ENCODE measurements at regions not wholly inside any gene's neighbourhood (a gene's known extent, or its start where the extent isn't known, plus 50 kb on each side); places are given as distances from the start of the nearest gene placed in this dataset.

- TF ChIP-seq TAF1 (IDR thresholded peaks at IDR 0.05; ENCODE audit: borderline replicate concordance, low read depth, low read length) (no peak), POLR2A (IDR thresholded peaks at IDR 0.05; ENCODE audit: low read depth, low read length) (no peak), POLR2AphosphoS5 (IDR thresholded peaks at IDR 0.05; ENCODE audit: low read depth, low read length) (no peak)
- FAIRE-seq = no peak
- DNase-seq (ENCODE audit: insufficient read length) = no peak
These were observed 81.1 kb upstream of the STEAP1B start for GRCh38 chr7:22581099-22581498.

- DNase-seq (ENCODE audit: insufficient read length) (no peak), FAIRE-seq (no peak)
- no peak for TF ChIP-seq POLR2AphosphoS5 (IDR thresholded peaks at IDR 0.05; ENCODE audit: low read depth, low read length)
- no peak for TF ChIP-seq POLR2A (IDR thresholded peaks at IDR 0.05; ENCODE audit: low read depth, low read length)
- TF ChIP-seq TAF1 (IDR thresholded peaks at IDR 0.05; ENCODE audit: borderline replicate concordance, low read depth, low read length) = no peak
These were observed 80.0 kb upstream of the STEAP1B start for GRCh38 chr7:22579961-22580360.

DNA sequence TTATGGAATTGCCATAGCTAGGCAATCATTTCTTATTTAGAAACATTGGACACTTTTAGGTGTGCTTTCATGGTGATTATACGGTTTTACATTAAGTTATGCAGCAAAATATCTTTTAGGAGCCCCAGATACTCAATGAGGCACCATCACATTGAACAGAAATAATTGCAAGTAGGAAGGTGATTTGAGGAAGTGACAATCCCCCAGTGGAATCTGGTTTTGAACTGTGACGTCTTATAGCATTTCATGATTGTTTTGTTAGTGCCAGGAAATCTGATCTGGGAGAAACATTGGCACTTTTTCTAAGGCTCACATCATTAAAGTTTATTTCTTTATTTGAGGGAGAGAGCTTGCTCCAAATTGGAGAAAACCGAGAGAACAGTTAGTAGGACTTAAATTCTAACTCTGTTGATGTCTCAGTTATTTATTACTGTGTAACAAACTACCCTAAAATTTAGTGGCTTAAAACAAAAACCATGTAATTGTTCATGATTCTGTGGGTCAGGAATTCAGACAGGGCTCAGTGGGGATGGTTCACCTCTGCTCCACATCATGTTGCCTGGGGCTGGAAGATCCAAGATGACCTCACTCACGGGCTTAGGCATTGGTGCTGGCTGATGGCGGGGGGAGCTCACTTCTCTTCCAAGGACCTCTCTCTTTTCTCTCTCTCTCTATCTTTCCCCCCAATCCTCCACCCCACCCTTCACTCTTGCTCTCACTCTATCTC, 78.2 kb upstream of the STEAP1B start:
- TF ChIP-seq POLR2AphosphoS5 (IDR thresholded peaks at IDR 0.05; ENCODE audit: low read depth, low read length) (no peak), TAF1 (IDR thresholded peaks at IDR 0.05; ENCODE audit: borderline replicate concordance, low read depth, low read length) (no peak), POLR2A (IDR thresholded peaks at IDR 0.05; ENCODE audit: low read depth, low read length) (no peak)
- DNase-seq (ENCODE audit: insufficient read length) (no peak), FAIRE-seq (no peak)

DNA sequence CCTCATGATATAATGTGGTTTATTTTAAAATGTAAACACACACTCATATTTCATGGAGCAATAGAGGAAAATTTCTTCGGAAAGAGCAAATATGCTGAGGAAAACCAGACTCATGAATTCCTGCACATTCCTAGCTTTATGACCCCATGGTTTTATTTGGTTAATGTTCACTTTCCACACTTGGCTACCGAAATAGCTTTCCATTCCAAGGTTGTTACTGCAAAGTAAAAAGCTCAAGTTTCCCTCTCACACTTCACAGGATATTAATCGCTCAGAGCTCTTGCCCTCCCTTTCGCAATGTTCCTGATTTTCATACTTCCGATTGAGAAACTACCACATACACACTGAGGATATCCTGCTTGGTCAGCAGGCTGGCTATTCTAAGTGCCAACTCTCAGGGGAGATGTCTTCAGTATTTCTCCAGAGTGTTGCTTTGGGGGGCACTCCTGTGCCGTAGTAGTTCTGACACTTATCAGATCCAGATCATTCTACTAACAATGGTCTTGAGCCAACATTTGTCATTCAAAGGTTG, 77.5 kb upstream of the STEAP1B start:
- FAIRE-seq (no peak), DNase-seq (ENCODE audit: insufficient read length) (no peak)
- no peak for TF ChIP-seq POLR2A (IDR thresholded peaks at IDR 0.05; ENCODE audit: low read depth, low read length)
- no peak for TF ChIP-seq TAF1 (IDR thresholded peaks at IDR 0.05; ENCODE audit: borderline replicate concordance, low read depth, low read length)

GRCh38 chr7:22576612-22577469, 76.9 kb upstream of the STEAP1B start:
- no peak for DNase-seq (ENCODE audit: insufficient read length)
- FAIRE-seq = no peak
- no peak for TF ChIP-seq POLR2A (IDR thresholded peaks at IDR 0.05; ENCODE audit: low read depth, low read length)
- TF ChIP-seq TAF1 (IDR thresholded peaks at IDR 0.05; ENCODE audit: borderline replicate concordance, low read depth, low read length) = no peak
- no peak for TF ChIP-seq POLR2AphosphoS5 (IDR thresholded peaks at IDR 0.05; ENCODE audit: low read depth, low read length)

- no peak for DNase-seq (ENCODE audit: insufficient read length)
- TF ChIP-seq POLR2A (IDR thresholded peaks at IDR 0.05; ENCODE audit: low read depth, low read length) = no peak
- no peak for TF ChIP-seq POLR2AphosphoS5 (IDR thresholded peaks at IDR 0.05; ENCODE audit: low read depth, low read length)
- FAIRE-seq = no peak
These were observed 74.9 kb upstream of the STEAP1B start for GRCh38 chr7:22574754-22575520.

GRCh38 chr7:22572937-22573336, 72.9 kb upstream of the STEAP1B start:
- FAIRE-seq (no peak), DNase-seq (ENCODE audit: insufficient read length) (no peak)
- TF ChIP-seq POLR2AphosphoS5 (IDR thresholded peaks at IDR 0.05; ENCODE audit: low read depth, low read length) (no peak), POLR2A (IDR thresholded peaks at IDR 0.05; ENCODE audit: low read depth, low read length) (no peak), TAF1 (IDR thresholded peaks at IDR 0.05; ENCODE audit: borderline replicate concordance, low read depth, low read length) (no peak)

DNA sequence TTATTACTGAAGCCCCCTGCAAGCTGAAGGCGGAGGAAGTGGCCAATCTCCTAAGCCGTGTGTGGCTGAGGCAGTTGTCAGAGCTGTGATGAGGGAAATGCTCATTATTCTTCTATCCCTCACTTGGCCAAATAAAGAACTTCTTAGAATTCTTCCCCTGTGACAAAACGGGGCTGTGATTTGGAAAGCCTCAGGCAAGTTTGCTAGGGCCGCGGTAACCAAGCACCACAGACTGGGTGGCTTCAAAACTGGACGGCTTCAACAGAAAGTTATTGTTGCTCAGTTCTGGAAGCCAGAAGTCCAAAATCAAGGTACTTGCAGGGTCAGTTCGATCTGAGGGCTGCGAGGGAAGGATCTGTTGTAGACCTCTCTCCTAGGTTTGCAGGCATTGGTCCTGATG, 72.3 kb upstream of the STEAP1B start:
- no peak for TF ChIP-seq POLR2AphosphoS5 (IDR thresholded peaks at IDR 0.05; ENCODE audit: low read depth, low read length)
- no peak for TF ChIP-seq POLR2A (IDR thresholded peaks at IDR 0.05; ENCODE audit: low read depth, low read length)
- TF ChIP-seq TAF1 (IDR thresholded peaks at IDR 0.05; ENCODE audit: borderline replicate concordance, low read depth, low read length) = no peak
- DNase-seq (ENCODE audit: insufficient read length) (no peak), FAIRE-seq (no peak)

DNA sequence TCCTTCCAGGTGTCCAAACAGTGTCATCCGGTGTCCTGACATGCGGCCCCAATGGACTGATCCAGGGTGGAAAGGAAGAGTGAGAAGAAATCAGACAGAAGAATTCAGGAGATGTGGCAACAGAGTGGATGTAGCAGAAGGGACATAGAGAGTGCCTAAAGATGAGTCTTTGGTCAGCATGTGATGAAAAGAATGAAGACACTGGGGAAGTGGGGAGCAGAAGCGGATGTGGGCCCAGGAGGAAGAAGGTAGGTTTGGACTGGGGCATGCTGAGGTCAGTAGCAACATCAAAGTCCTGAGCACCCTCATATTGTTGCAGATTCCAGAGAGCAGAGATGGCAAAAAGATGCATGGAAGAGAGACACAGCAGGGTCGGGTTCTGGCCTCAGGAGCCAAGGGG, 71.8 kb upstream of the STEAP1B start:
- FAIRE-seq (no peak), DNase-seq (ENCODE audit: insufficient read length) (no peak)
- TF ChIP-seq TAF1 (IDR thresholded peaks at IDR 0.05; ENCODE audit: borderline replicate concordance, low read depth, low read length) (no peak), POLR2A (IDR thresholded peaks at IDR 0.05; ENCODE audit: low read depth, low read length) (no peak), POLR2AphosphoS5 (IDR thresholded peaks at IDR 0.05; ENCODE audit: low read depth, low read length) (no peak)

DNA sequence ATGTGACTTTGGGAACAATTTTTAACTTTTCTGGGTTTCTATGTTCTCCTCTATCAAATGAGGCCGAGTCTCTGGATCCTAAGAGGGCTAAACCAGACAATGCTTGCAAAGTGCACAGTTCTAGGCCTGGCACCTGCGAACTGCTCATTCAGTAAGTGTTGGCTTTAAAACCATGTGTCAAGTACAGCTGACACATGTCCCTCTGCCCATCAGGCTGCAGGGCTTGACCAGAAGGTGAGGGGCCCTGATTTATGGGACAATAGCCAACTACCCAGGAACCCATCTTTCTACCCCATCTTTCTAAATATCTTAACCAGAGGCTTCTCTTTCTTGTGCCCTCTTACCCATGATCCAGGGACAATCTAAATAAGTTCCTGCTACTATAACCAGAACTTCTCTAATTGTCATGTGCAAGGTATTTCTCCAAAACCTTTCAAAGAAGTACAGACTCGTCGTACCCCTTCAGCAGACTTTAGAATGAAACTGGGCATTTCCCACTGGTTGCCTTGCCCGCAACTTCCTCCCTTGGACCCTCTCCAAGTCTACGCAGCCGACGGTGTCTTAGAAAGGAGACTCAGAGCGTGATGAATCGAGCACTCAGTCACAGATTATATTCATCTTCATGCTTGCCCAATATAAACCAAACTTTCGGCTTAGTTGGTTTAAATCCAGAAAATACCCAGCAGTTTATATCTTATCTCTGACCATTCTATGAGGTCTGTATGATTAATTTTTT, 69.8 kb upstream of the STEAP1B start:
- FAIRE-seq = no peak
- DNase-seq (ENCODE audit: insufficient read length) = no peak
- no peak for TF ChIP-seq POLR2A (IDR thresholded peaks at IDR 0.05; ENCODE audit: low read depth, low read length)

DNA sequence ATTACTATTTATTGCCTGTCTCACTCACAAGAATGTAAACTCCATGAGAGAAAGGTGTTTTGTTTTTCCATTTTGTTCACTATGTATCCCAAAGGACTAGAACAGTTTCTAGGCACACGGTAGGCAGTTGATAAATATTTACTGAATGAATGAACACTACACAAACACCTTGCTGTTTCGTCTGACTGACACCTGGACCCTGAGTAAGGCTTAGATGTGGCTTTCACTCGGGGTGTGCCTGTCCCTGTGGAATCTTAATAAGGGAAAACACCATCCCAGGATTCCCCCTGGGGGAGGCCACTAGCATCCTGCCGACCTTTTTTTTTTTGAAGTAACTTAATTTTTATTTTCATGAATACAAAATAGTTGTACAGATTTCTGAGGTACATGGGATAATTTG, 66.6 kb upstream of the STEAP1B start:
- DNase-seq (ENCODE audit: insufficient read length) = no peak
- TF ChIP-seq POLR2AphosphoS5 (IDR thresholded peaks at IDR 0.05; ENCODE audit: low read depth, low read length) (no peak), TAF1 (IDR thresholded peaks at IDR 0.05; ENCODE audit: borderline replicate concordance, low read depth, low read length) (no peak), POLR2A (IDR thresholded peaks at IDR 0.05; ENCODE audit: low read depth, low read length) (no peak)
- no peak for FAIRE-seq
